SK-N-SH (cell line): ENCODE measurements at regions not wholly inside any gene's neighbourhood (a gene's known extent, or its start where the extent isn't known, plus 50 kb on each side); places are given as distances from the start of the nearest gene placed in this dataset.

Source experiments
- CTCF ChIA-PET: fragments of 300-600, 350-600 bp; formaldehyde crosslinking; extraction: SDS; loops from one replicate; lab custom pipeline; 2021; lab: Yijun Ruan, JAX
- POLR2A ChIA-PET: fragments of 350-600 bp; sonication (Branson Sonifier 250); formaldehyde crosslinking; extraction: SDS; loops from one replicate; lab custom pipeline; 2020; ENCODE audit warnings: antibody characterized with exemption, inconsistent platforms; lab: Yijun Ruan, JAX
- DNase-seq: peaks from one replicate; pipeline ENCODE4 v3.0.0; 2012
- H2AFZ ChIP-seq: fragments of 200-600 bp; sonication (generic); 2 replicates; pipeline ENCODE4 v1.8.1; 2016; ENCODE audit warnings: antibody characterized with exemption, mild to moderate bottlenecking, low read depth
- H3F3A ChIP-seq: fragments of 200-600 bp; sonication (generic); replicated peaks from 2 replicates; pipeline ENCODE3; 2016; ENCODE audit warnings: antibody characterized with exemption, mild to moderate bottlenecking; ENCODE audit not compliant: insufficient read depth
- H3K27ac ChIP-seq, 2 experiments: fragments of 200-500 bp in 1 of 2; fragments of 200-600 bp in 1 of 2; sonication (Bioruptor generic) in 1 of 2; sonication (generic), shearing (Covaris generic) in 1 of 2; 2 replicates each; pipeline versions ENCODE4 v1.5.1 to v1.6.1; 2014 to 2016; ENCODE audit warnings: low read depth in 2 of 2, inconsistent platforms in 1 of 2, low read length in 1 of 2, mild to moderate bottlenecking in 1 of 2, mixed read lengths in 1 of 2
- H3K27me3 ChIP-seq: fragments of 200-600 bp; sonication (generic), shearing (Covaris generic); 2 replicates; pipeline ENCODE4 v1.6.1; 2016; ENCODE audit warnings: mixed run types; ENCODE audit not compliant: insufficient read depth
- H3K36me3 ChIP-seq, 2 experiments: fragments of 200-500 bp in 1 of 2; fragments of 200-600 bp in 1 of 2; sonication (Bioruptor generic) in 1 of 2; sonication (generic) in 1 of 2; replicated peaks in 1 of 2; 2 replicates each; pipeline versions ENCODE3 to v1.5.1; 2014 to 2016; ENCODE audit warnings: low read length in 1 of 2, mild to moderate bottlenecking in 1 of 2; ENCODE audit not compliant: insufficient read depth in 2 of 2, control insufficient read depth in 1 of 2
- H3K4me1 ChIP-seq, 2 experiments: fragments of 200-500 bp in 1 of 2; fragments of 200-600 bp in 1 of 2; sonication (Bioruptor generic) in 1 of 2; sonication (generic), shearing (Covaris generic) in 1 of 2; 2 replicates each; pipeline versions ENCODE4 v1.5.1 to v1.6.1; 2014 to 2016; ENCODE audit warnings: low read depth in 1 of 2, low read length in 1 of 2, mixed run types in 1 of 2; ENCODE audit not compliant: insufficient read depth in 2 of 2, control insufficient read depth in 1 of 2
- H3K4me2 ChIP-seq: fragments of 200-600 bp; sonication (generic), shearing (Covaris generic); 2 replicates; pipeline ENCODE4 v1.6.1; 2017; ENCODE audit warnings: mixed run types
- H3K4me3 ChIP-seq, 2 experiments: fragments of 200-500 bp in 1 of 2; fragments of 200-600 bp in 1 of 2; sonication (Bioruptor generic) in 1 of 2; sonication (generic), shearing (Covaris generic) in 1 of 2; 2 replicates each; pipeline versions ENCODE4 v1.5.1 to v1.8.1; 2014 to 2016; ENCODE audit warnings: low read depth in 2 of 2, inconsistent platforms in 1 of 2, low read length in 1 of 2, mild to moderate bottlenecking in 1 of 2, mixed read lengths in 1 of 2, moderate library complexity in 1 of 2
- H3K79me2 ChIP-seq: fragments of 200-600 bp; sonication (generic); 2 replicates; pipeline ENCODE4 v1.8.1; 2017; ENCODE audit warnings: mild to moderate bottlenecking; ENCODE audit not compliant: insufficient read depth
- H3K9ac ChIP-seq: fragments of 200-600 bp; sonication (generic); 2 replicates; pipeline ENCODE4 v1.6.1; 2017; ENCODE audit warnings: mixed run types
- H3K9me2 ChIP-seq: fragments of 200-600 bp; sonication (generic); 2 replicates; pipeline ENCODE4 v1.6.1; 2017; ENCODE audit warnings: mixed run types
- H3K9me3 ChIP-seq: fragments of 200-600 bp; sonication (generic); 2 replicates; pipeline ENCODE4 v1.6.1; 2017; ENCODE audit warnings: mixed run types, mild to moderate bottlenecking, moderate library complexity
- H4K20me1 ChIP-seq: fragments of 200-600 bp; sonication (generic); 2 replicates; pipeline ENCODE4 v1.6.1; 2017; ENCODE audit warnings: mild to moderate bottlenecking, mixed run types; ENCODE audit not compliant: insufficient read depth
- CHD2 ChIP-seq: fragments of 150-350 bp; IDR thresholded peaks from 2 replicates; pipeline ENCODE4 v1.6.1; 2018; ENCODE audit warnings: low read length; ENCODE audit not compliant: partially characterized antibody
- EZH2phosphoT487 ChIP-seq: fragments of 200-600 bp; sonication (generic); IDR thresholded peaks from 2 replicates; pipeline ENCODE4 v1.6.1; 2017; ENCODE audit warnings: low read depth, mixed run types, mild to moderate bottlenecking, antibody characterized with exemption, moderate library complexity, borderline replicate concordance
- FOXJ3 ChIP-seq: sonication (generic); formaldehyde crosslinking; IDR thresholded peaks from 2 replicates; pipeline ENCODE4 v1.5.1; 2020; ENCODE audit warnings: mild to moderate bottlenecking, missing genetic modification reagents
- FOXM1 ChIP-seq: IDR thresholded peaks from 2 replicates; pipeline ENCODE4 v1.4.0; 2012; ENCODE audit warnings: low read depth, mild to moderate bottlenecking
- GABPA ChIP-seq: IDR thresholded peaks from 2 replicates; pipeline ENCODE4 v1.4.0; 2012; ENCODE audit warnings: low read depth, mild to moderate bottlenecking
- GATA2 ChIP-seq: sonication (generic); formaldehyde crosslinking; IDR thresholded peaks from 2 replicates; pipeline ENCODE4 v1.5.0; 2020; ENCODE audit warnings: mild to moderate bottlenecking, missing genetic modification reagents
- JUND ChIP-seq: IDR thresholded peaks from 2 replicates; pipeline ENCODE4 v1.4.0; 2012
- MAX ChIP-seq: IDR thresholded peaks from 2 replicates; pipeline ENCODE4 v1.4.0; 2012; ENCODE audit warnings: low read depth
- MXI1 ChIP-seq: IDR thresholded peaks from 2 replicates; pipeline ENCODE4 v1.6.1; 2012; ENCODE audit warnings: mild to moderate bottlenecking, low read depth, low read length, improper control_type of control experiment
- NFIC ChIP-seq: IDR thresholded peaks from 2 replicates; pipeline ENCODE4 v1.4.0; 2012; ENCODE audit warnings: borderline replicate concordance
- PBX3 ChIP-seq: IDR thresholded peaks from 2 replicates; pipeline ENCODE4; 2012
- RAD21 ChIP-seq: IDR thresholded peaks from 2 replicates; pipeline ENCODE4 v1.6.1; 2012; ENCODE audit warnings: mild to moderate bottlenecking, low read length
- RCOR1 ChIP-seq: fragments of 150-350 bp; IDR thresholded peaks from 2 replicates; pipeline ENCODE4 v1.6.1; 2017; ENCODE audit warnings: antibody characterized with exemption, low read length
- RFX5 ChIP-seq: IDR thresholded peaks from 2 replicates; pipeline ENCODE4 v1.6.1; 2012; ENCODE audit warnings: mild to moderate bottlenecking, improper control_type of control experiment, low read length
- RXRA ChIP-seq: IDR thresholded peaks from 2 replicates; pipeline ENCODE4 v1.4.0; 2012; ENCODE audit warnings: low read depth, mild to moderate bottlenecking, borderline replicate concordance
- SIN3A ChIP-seq: IDR thresholded peaks from 2 replicates; pipeline ENCODE4 v1.6.1; 2012; ENCODE audit warnings: low read depth, mild to moderate bottlenecking, low read length, moderate library complexity, borderline replicate concordance
- TAF1 ChIP-seq: IDR thresholded peaks from 2 replicates; pipeline ENCODE4 v1.6.1; 2012; ENCODE audit warnings: low read depth, mild to moderate bottlenecking, low read length, moderate library complexity, borderline replicate concordance
- TCF12 ChIP-seq: IDR thresholded peaks from 2 replicates; pipeline ENCODE4 v1.4.0; 2012
- TEAD4 ChIP-seq: IDR thresholded peaks from 2 replicates; pipeline ENCODE4 v1.4.0; 2012; ENCODE audit warnings: mild to moderate bottlenecking, borderline replicate concordance; ENCODE audit not compliant: insufficient read depth
- WGBS: methylation state at CpG from one replicate; pipeline ENCODE4 v1.1.6; 2017; ENCODE audit warnings: low lambda C conversion rate; 5-methylcytosine and 5-hydroxymethylcytosine counted together
- TF ChIP-seq, protein P1 (sequence below): fragments of 150-350 bp; IDR thresholded peaks from 2 replicates; pipeline ENCODE4 v1.6.1; 2016; ENCODE audit warnings: mild to moderate bottlenecking, low read depth, low read length
- TF ChIP-seq, protein P2 (sequence below): fragments of 150-350 bp; IDR thresholded peaks from 2 replicates; pipeline ENCODE4 v1.6.1; 2017; ENCODE audit warnings: antibody characterized with exemption, low read length, low read depth, borderline replicate concordance
- TF ChIP-seq, protein P3 (sequence below): IDR thresholded peaks from 2 replicates; pipeline ENCODE4 v1.6.1; 2012; ENCODE audit warnings: mild to moderate bottlenecking, low read depth, low read length, moderate library complexity

DNA sequence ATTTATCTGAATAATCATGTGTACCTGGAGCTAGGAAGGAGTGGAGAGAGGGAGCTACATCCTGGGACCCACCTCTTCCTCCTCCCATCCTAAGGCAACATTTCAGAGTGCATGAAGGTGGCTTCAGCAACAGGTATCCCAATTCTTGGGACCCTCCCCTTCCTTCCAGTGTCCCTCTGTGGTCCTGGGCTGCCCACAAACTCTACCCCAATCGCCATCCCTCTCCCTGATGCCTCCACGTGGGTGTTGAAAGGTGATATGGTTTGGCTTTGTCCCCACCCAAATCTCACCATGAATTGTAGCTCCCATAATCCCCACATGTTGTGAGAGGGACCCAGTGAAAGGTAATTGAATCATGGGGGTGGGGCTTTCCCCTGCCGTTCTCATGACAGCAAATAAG, 121.4 kb downstream of the MED10 start (continued):
- TF ChIP-seq RXRA (no peak), CHD2 (no peak), FOXM1 (no peak)

DNA sequence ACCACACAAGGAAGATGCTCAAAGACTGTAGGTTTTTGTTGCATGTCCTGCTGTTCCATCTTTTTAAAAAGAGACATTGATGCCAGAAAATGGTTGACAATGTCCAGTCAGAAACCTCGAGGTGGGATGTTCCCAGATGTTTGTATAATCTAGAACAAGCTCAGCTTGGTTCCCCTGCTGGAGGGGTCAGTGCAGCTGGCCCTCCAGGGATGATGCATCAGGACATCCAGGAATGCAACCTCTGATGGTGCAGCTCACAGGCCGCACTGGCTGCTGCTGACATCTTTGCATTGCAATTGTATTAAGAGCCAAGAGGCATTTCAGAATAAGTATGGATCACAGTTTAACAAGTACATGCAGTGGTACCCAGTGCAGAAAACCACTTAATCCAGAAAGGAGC, 122.4 kb downstream of the MED10 start:
- POLR2A ChIA-PET, result no interaction called here
- Histone ChIP-seq H3K36me3 (no peaks in the 10 kb centered on the region), H2AFZ (no peak overlapping the region), H3K4me3 (no peak overlapping the region), H3K9me3 (no peaks in the 10 kb centered on the region), H3K4me2 (no peak overlapping the region), H3K4me1 (peaks cover 0 to 4% of the 10 kb centered on the region in 2 experiments; a peak in 1 of 4 replicates), H3K9me2 (no peaks in the 10 kb centered on the region), H3K9ac (no peak overlapping the region), H3K27ac (no peak overlapping the region), H4K20me1 (no peaks in the 10 kb centered on the region), H3K79me2 (no peaks in the 10 kb centered on the region), H3K27me3 (no peaks in the 10 kb centered on the region), H3F3A (no peaks in the 10 kb centered on the region)
- no peak for DNase-seq
- 4% methylated on average over 2 of the region's 2 CpGs for WGBS
- TF ChIP-seq EZH2phosphoT487 (no peak), NFIC (no peak), CHD2 (no peak), RCOR1 (no peak), MAX (no peak), TCF12 (no peak), GABPA (no peak), GATA2 (CRISPR knock-in tag) (no peak), TAF1 (no peak), RFX5 (no peak), MXI1 (no peak), RAD21 (no peak), FOXJ3 (CRISPR knock-in tag) (no peak), JUND (no peak), PBX3 (no peak), TEAD4 (no peak), SIN3A (no peak)
- TF ChIP-seq, protein P1, sequence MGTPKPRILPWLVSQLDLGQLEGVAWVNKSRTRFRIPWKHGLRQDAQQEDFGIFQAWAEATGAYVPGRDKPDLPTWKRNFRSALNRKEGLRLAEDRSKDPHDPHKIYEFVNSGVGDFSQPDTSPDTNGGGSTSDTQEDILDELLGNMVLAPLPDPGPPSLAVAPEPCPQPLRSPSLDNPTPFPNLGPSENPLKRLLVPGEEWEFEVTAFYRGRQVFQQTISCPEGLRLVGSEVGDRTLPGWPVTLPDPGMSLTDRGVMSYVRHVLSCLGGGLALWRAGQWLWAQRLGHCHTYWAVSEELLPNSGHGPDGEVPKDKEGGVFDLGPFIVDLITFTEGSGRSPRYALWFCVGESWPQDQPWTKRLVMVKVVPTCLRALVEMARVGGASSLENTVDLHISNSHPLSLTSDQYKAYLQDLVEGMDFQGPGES, result no peak
- TF ChIP-seq, protein P2, sequence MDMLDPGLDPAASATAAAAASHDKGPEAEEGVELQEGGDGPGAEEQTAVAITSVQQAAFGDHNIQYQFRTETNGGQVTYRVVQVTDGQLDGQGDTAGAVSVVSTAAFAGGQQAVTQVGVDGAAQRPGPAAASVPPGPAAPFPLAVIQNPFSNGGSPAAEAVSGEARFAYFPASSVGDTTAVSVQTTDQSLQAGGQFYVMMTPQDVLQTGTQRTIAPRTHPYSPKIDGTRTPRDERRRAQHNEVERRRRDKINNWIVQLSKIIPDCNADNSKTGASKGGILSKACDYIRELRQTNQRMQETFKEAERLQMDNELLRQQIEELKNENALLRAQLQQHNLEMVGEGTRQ, result no peak
- TF ChIP-seq, protein P3, sequence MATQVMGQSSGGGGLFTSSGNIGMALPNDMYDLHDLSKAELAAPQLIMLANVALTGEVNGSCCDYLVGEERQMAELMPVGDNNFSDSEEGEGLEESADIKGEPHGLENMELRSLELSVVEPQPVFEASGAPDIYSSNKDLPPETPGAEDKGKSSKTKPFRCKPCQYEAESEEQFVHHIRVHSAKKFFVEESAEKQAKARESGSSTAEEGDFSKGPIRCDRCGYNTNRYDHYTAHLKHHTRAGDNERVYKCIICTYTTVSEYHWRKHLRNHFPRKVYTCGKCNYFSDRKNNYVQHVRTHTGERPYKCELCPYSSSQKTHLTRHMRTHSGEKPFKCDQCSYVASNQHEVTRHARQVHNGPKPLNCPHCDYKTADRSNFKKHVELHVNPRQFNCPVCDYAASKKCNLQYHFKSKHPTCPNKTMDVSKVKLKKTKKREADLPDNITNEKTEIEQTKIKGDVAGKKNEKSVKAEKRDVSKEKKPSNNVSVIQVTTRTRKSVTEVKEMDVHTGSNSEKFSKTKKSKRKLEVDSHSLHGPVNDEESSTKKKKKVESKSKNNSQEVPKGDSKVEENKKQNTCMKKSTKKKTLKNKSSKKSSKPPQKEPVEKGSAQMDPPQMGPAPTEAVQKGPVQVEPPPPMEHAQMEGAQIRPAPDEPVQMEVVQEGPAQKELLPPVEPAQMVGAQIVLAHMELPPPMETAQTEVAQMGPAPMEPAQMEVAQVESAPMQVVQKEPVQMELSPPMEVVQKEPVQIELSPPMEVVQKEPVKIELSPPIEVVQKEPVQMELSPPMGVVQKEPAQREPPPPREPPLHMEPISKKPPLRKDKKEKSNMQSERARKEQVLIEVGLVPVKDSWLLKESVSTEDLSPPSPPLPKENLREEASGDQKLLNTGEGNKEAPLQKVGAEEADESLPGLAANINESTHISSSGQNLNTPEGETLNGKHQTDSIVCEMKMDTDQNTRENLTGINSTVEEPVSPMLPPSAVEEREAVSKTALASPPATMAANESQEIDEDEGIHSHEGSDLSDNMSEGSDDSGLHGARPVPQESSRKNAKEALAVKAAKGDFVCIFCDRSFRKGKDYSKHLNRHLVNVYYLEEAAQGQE, result no peak
- CTCF ChIA-PET, result no interaction called here
